Astrocyte (in vitro differentiated cells and primary cell): ENCODE measurements at regions not wholly inside any gene's neighbourhood (a gene's known extent, or its start where the extent isn't known, plus 50 kb on each side); places are given as distances from the start of the nearest gene placed in this dataset.

ENCODE experiments used
- DNase-seq: peaks from one replicate; pipeline ENCODE4 v3.0.0-alpha.2; 2010; ENCODE audit warnings: low read depth
- FAIRE-seq: peaks from 2 replicates; lab custom pipeline; 2011; peaks lifted over from hg19 to GRCh38; lab: Jason Lieb, UNC
- H2AFZ ChIP-seq: 2 replicates; pipeline ENCODE4 v1.6.0; 2012; ENCODE audit warnings: low read depth, low read length, inconsistent platforms
- H3K27ac ChIP-seq: 2 replicates; pipeline ENCODE4 v1.5.1; 2011; ENCODE audit warnings: low read depth, low read length, inconsistent platforms
- H3K27me3 ChIP-seq: 2 replicates; pipeline ENCODE4 v1.6.0; 2011; ENCODE audit warnings: low read length, inconsistent platforms; ENCODE audit not compliant: insufficient read depth
- H3K36me3 ChIP-seq: 2 replicates; pipeline ENCODE4 v1.5.1; 2011; ENCODE audit warnings: low read length, inconsistent platforms; ENCODE audit not compliant: insufficient read depth
- H3K4me1 ChIP-seq: 2 replicates; pipeline ENCODE4 v1.5.1; 2011; ENCODE audit warnings: low read length, inconsistent platforms; ENCODE audit not compliant: insufficient read depth
- H3K4me2 ChIP-seq: 2 replicates; pipeline ENCODE4 v1.6.0; 2012; ENCODE audit warnings: low read length, inconsistent platforms
- H3K4me3 ChIP-seq: 2 replicates; pipeline ENCODE4 v1.5.1; 2011; ENCODE audit warnings: low read depth, mild to moderate bottlenecking, low read length, inconsistent platforms; ENCODE audit not compliant: insufficient read depth
- H3K79me2 ChIP-seq: 2 replicates; pipeline ENCODE4 v1.6.0; 2012; ENCODE audit warnings: mild to moderate bottlenecking, low read length, inconsistent platforms; ENCODE audit not compliant: insufficient read depth
- H3K9ac ChIP-seq: 2 replicates; pipeline ENCODE4 v1.6.0; 2012; ENCODE audit warnings: mild to moderate bottlenecking, low read length, inconsistent platforms
- H3K9me3 ChIP-seq: 2 replicates; pipeline ENCODE4 v1.5.1; 2012; ENCODE audit warnings: low read depth, mild to moderate bottlenecking, low read length, inconsistent platforms; ENCODE audit not compliant: insufficient read depth
- H4K20me1 ChIP-seq: 2 replicates; pipeline ENCODE4 v1.6.0; 2012; ENCODE audit warnings: low read length, inconsistent platforms; ENCODE audit not compliant: insufficient read depth
- H3K27ac Mint-ChIP-seq: one replicate; pipeline ENCODE4 v1.8.0; 2021; ENCODE audit warnings: mild to moderate bottlenecking, mixed read lengths; ENCODE audit not compliant: unreplicated experiment
- H3K27me3 Mint-ChIP-seq: one replicate; pipeline ENCODE4 v1.8.0; 2021; ENCODE audit warnings: low read depth, mixed read lengths; ENCODE audit not compliant: unreplicated experiment
- H3K36me3 Mint-ChIP-seq: one replicate; pipeline ENCODE4 v1.8.0; 2021; ENCODE audit warnings: low read depth, mixed read lengths; ENCODE audit not compliant: unreplicated experiment
- H3K4me1 Mint-ChIP-seq: one replicate; pipeline ENCODE4 v1.8.0; 2021; ENCODE audit warnings: low read depth, mixed read lengths; ENCODE audit not compliant: unreplicated experiment
- H3K4me3 Mint-ChIP-seq: one replicate; pipeline ENCODE4 v1.8.0; 2021; ENCODE audit warnings: mild to moderate bottlenecking, moderate library complexity, mixed read lengths; ENCODE audit not compliant: unreplicated experiment
- H3K9me3 Mint-ChIP-seq: one replicate; pipeline ENCODE4 v1.8.0; 2021; ENCODE audit warnings: mild to moderate bottlenecking, mixed read lengths; ENCODE audit not compliant: unreplicated experiment
- EZH2 ChIP-seq: IDR thresholded peaks from 2 replicates; pipeline ENCODE4 v1.6.1; 2012; ENCODE audit warnings: mild to moderate bottlenecking, low read length, inconsistent platforms; ENCODE audit not compliant: insufficient read depth
- TF ChIP-seq, protein P1 (sequence below): IDR thresholded peaks from 2 replicates; pipeline ENCODE4 v1.5.1; 2011; ENCODE audit warnings: low read depth, mild to moderate bottlenecking, inconsistent platforms, low read length, moderate library complexity; ENCODE audit not compliant: insufficient read depth

DNA sequence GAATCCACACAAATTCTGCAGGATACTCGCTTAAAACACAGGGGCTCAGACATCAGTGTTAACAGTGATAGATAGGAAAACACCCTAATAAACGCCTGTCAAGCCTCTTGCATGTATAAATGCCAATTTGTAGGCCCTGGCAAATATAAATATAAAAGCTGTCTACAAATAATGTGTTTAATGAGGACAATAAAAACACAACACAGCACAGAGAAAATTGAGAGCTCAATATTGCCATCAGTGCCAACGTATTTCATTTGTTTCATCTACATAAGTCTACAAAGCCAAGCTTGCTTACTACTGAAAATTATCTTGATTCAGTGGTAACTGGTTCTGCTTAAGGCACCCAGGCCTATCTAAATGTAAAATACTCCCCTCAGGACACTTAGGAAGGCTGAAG, 1387.0 kb upstream of the TENM4 start:
- Histone ChIP-seq H2AFZ (no peak overlapping the region), H3K4me3 (no peak overlapping the region), H3K36me3 (no peaks in the 10 kb centered on the region), H3K27ac (no peak overlapping the region), H3K79me2 (no peaks in the 10 kb centered on the region), H3K9ac (no peak overlapping the region), H3K9me3 (no peaks in the 10 kb centered on the region), H3K4me2 (no peak overlapping the region), H3K27me3 (no peaks in the 10 kb centered on the region), H3K4me1 (no peaks in the 10 kb centered on the region), H4K20me1 (no peaks in the 10 kb centered on the region)
- FAIRE-seq (no peak), DNase-seq (no peak)
- no peaks in the 10 kb centered on the region for H3K4me1 Mint-ChIP-seq
- no peak overlapping the region for H3K27ac Mint-ChIP-seq
- peaks cover 2% of the 10 kb centered on the region for H3K9me3 Mint-ChIP-seq
- H3K36me3 Mint-ChIP-seq: no peaks in the 10 kb centered on the region
- TF ChIP-seq, protein P1, sequence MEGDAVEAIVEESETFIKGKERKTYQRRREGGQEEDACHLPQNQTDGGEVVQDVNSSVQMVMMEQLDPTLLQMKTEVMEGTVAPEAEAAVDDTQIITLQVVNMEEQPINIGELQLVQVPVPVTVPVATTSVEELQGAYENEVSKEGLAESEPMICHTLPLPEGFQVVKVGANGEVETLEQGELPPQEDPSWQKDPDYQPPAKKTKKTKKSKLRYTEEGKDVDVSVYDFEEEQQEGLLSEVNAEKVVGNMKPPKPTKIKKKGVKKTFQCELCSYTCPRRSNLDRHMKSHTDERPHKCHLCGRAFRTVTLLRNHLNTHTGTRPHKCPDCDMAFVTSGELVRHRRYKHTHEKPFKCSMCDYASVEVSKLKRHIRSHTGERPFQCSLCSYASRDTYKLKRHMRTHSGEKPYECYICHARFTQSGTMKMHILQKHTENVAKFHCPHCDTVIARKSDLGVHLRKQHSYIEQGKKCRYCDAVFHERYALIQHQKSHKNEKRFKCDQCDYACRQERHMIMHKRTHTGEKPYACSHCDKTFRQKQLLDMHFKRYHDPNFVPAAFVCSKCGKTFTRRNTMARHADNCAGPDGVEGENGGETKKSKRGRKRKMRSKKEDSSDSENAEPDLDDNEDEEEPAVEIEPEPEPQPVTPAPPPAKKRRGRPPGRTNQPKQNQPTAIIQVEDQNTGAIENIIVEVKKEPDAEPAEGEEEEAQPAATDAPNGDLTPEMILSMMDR: no peak
- no peak for TF ChIP-seq EZH2
- no peaks in the 10 kb centered on the region for H3K27me3 Mint-ChIP-seq
- H3K4me3 Mint-ChIP-seq: no peak overlapping the region

DNA sequence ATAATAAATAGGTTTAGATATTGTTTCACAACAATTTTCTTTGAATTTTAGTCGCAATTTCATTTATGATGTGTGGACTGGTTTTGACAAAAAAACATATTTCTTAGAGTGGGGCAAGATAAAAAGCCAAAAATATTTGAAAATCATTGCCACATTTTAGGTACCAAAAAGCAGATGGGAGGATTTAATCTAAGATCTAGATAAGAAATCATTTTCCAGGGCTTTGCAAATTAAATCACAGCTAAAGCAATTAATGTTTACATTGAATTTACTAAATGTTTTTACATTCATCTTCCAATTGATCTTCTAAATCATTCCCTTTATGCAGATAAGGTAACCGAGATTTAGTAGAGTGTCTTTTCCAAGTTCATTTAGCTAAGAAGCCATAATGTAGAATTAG, 1386.0 kb upstream of the TENM4 start:
- no peak overlapping the region for H3K9ac ChIP-seq
- DNase-seq (no peak), FAIRE-seq (no peak)
- no peak overlapping the region for H3K4me2 ChIP-seq
- no peaks in the 10 kb centered on the region for H3K9me3 ChIP-seq
- no peak overlapping the region for H2AFZ ChIP-seq
- no peak overlapping the region for H3K4me3 ChIP-seq
- no peaks in the 10 kb centered on the region for H3K27me3 ChIP-seq
- H4K20me1 ChIP-seq: no peaks in the 10 kb centered on the region
- no peaks in the 10 kb centered on the region for H3K4me1 Mint-ChIP-seq
- no peak overlapping the region for H3K27ac Mint-ChIP-seq
- H3K9me3 Mint-ChIP-seq: peaks cover 2% of the 10 kb centered on the region
- no peak overlapping the region for H3K4me3 Mint-ChIP-seq
- H3K36me3 Mint-ChIP-seq: no peaks in the 10 kb centered on the region
- no peaks in the 10 kb centered on the region for H3K36me3 ChIP-seq
- no peaks in the 10 kb centered on the region for H3K27me3 Mint-ChIP-seq
- H3K79me2 ChIP-seq: no peaks in the 10 kb centered on the region
- H3K27ac ChIP-seq: no peak overlapping the region
- TF ChIP-seq EZH2: no peak
- TF ChIP-seq, protein P1: no peak
- H3K4me1 ChIP-seq: no peaks in the 10 kb centered on the region

DNA sequence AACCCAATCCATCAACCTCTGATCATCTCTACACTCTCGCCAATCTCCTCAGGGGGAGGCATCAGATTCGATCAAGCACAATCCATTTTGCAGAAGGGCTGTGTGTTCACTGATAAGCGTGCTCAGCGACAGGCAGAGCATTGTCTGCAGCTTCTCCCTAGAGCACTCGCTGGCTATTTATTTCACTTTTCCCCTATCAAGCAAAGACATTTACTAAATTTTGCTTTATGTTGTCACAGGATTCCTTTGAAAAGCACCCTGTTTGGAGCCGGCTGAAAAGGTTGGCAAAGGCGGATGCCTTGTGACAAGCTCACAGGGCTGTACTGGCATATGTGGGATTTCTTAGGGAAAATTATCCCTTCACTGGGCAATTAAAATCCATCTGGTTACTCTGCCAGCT, 1381.5 kb upstream of the TENM4 start:
- no peak overlapping the region for H2AFZ ChIP-seq

More for the DNA sequence above, 1381.5 kb upstream of the TENM4 start:
- H3K36me3 ChIP-seq: no peaks in the 10 kb centered on the region
- H3K9me3 ChIP-seq: no peaks in the 10 kb centered on the region
- no peaks in the 10 kb centered on the region for H3K36me3 Mint-ChIP-seq
- no peak overlapping the region for H3K4me3 ChIP-seq
- no peak overlapping the region for H3K4me3 Mint-ChIP-seq
- no peak for TF ChIP-seq EZH2
- TF ChIP-seq, protein P1: no peak
- H4K20me1 ChIP-seq: no peaks in the 10 kb centered on the region
- no peak overlapping the region for H3K27ac Mint-ChIP-seq
- no peaks in the 10 kb centered on the region for H3K79me2 ChIP-seq
- H3K4me1 ChIP-seq: no peaks in the 10 kb centered on the region
- no peaks in the 10 kb centered on the region for H3K27me3 ChIP-seq
- no peak overlapping the region for H3K4me2 ChIP-seq
- FAIRE-seq (no peak), DNase-seq (no peak)
- no peak overlapping the region for H3K9ac ChIP-seq
- no peaks in the 10 kb centered on the region for H3K4me1 Mint-ChIP-seq
- no peak overlapping the region for H3K27ac ChIP-seq
- H3K27me3 Mint-ChIP-seq: no peaks in the 10 kb centered on the region
- no peaks in the 10 kb centered on the region for H3K9me3 Mint-ChIP-seq
